Natural killer cell treated with Interleukin-12 subunit alpha and Interleukin-12 subunit beta and Interleukin-15 and Interleukin-18, amount 100 ng/mL, for 72 hours (primary cell): ENCODE measurements at regions not wholly inside any gene's neighbourhood (a gene's known extent, or its start where the extent isn't known, plus 50 kb on each side); places are given as distances from the start of the nearest gene placed in this dataset.
"Not testable (repeated sequence)": the region's sequence is repeated elsewhere in the genome, so short reads cannot be mapped to it uniquely, and the experiment has no call there.

Experiments used
- ATAC-seq, 2 donors: fragments of 150-1000 bp; cut with Tn5 transposase in 1 of 2; sonication (Bioruptor Pico), chemical (Tn5 transposase) in 1 of 2; 2 replicates each; pipeline ENCODE4 v1.10.0; 2021
- DNase-seq: peaks from one replicate; pipeline ENCODE4 v3.0.0; 2022; ENCODE audit warnings: low spot score
- H3K27ac Mint-ChIP-seq, 2 donors: 1 replicate in 1 of 2; 2 replicates in 1 of 2; pipeline ENCODE4 v1.8.0; 2022; ENCODE audit warnings: mixed read lengths in 2 of 2, mild to moderate bottlenecking in 1 of 2, moderate library complexity in 1 of 2
- H3K27me3 Mint-ChIP-seq, 2 donors: 1 replicate in 1 of 2; 2 replicates in 1 of 2; pipeline ENCODE4 v1.8.0; 2022; ENCODE audit warnings: mixed read lengths in 2 of 2
- H3K36me3 Mint-ChIP-seq: one replicate; pipeline ENCODE4 v1.8.0; 2022; ENCODE audit warnings: mixed read lengths
- H3K4me1 Mint-ChIP-seq, 2 donors: 1 replicate in 1 of 2; 2 replicates in 1 of 2; pipeline ENCODE4 v1.8.0; 2022; ENCODE audit warnings: low read depth in 2 of 2, mixed read lengths in 2 of 2, mild to moderate bottlenecking in 1 of 2
- H3K4me3 Mint-ChIP-seq: one replicate; pipeline ENCODE4 v1.8.0; 2022; ENCODE audit warnings: mixed read lengths
- H3K9me3 Mint-ChIP-seq: 2 replicates; pipeline ENCODE4 v1.8.0; 2022; ENCODE audit warnings: mixed read lengths

- no peak for ATAC-seq
- Mint-ChIP-seq H3K4me1 (no peaks in the 10 kb centered on the region), H3K27me3 (no peaks in the 10 kb centered on the region), H3K4me3 (no peak overlapping the region), H3K9me3 (peaks cover 9% of the 10 kb centered on the region), H3K27ac (no peak overlapping the region), H3K36me3 (peaks cover 15% of the 10 kb centered on the region)
- DNase-seq, result no peak
Observed at GRCh38 chr6:141957271-141957670, 175.5 kb upstream of the GJE1 start.

DNA sequence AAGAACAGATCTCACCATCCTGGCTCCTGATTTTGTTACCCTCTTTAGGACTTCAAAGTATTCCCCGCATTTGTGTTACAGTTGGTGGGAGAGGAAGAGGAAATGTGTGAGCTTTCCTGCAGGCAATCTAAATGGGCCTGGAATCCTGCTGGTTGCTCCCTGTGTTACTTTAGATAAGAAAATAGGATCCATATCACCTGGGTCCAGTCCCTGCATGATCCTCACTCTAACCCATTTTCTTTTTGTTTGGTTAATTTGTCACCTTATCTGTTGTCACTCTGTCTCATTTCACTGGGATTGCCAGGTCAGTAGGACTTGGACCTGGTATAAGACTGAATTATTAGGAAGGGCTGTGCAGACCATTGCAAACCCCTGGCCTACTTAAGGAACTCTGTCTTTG, 175.9 kb upstream of the GJE1 start:
- DNase-seq, result no peak
- Mint-ChIP-seq H3K27ac (no peak overlapping the region), H3K36me3 (peaks cover 19% of the 10 kb centered on the region), H3K4me3 (no peak overlapping the region), H3K27me3 (no peaks in the 10 kb centered on the region), H3K9me3 (peaks cover 13% of the 10 kb centered on the region), H3K4me1 (peaks cover 0 to 2% of the 10 kb centered on the region in 2 donors)
- no peak for ATAC-seq

DNA sequence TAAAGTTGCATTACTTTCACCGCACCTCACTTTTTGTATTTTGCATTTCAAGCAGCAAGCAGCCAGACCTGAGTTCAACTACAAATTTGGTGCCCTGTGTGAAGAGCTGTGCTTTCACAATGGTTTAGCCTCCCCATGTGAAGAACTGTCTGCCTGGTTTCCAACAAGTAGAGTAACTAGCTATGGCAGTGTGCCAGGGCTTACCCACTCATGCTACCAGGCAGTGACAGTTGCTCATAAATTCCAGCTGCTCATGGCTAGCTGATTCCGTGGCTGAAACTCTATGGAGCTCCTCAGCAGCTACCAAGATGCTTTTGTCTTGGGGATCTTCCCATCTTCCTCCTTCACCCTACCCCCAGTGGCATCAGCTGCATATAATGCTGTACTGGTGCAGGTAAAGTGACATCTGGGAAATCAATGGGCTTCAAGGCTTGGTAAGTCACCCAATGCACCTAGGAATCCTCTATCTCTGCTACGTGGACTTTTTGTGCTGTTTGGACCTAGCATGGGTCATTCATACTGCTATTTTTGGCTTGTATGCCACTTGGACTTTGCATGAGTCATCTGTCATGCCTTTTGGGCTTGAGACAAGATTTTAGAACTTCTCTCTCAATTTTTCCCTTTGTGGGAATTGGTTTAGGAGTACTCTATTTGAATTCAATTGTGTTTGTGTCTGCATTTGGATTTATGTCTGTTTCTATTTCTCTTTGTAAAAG, 176.5 kb upstream of the GJE1 start:
- no peak overlapping the region for H3K27ac Mint-ChIP-seq
- H3K4me3 Mint-ChIP-seq, result no peak overlapping the region
- no peaks in the 10 kb centered on the region for H3K27me3 Mint-ChIP-seq
- DNase-seq (no peak), ATAC-seq (no peak)
- H3K9me3 Mint-ChIP-seq, result peaks cover 15% of the 10 kb centered on the region
- peaks cover 25% of the 10 kb centered on the region for H3K36me3 Mint-ChIP-seq
- peaks cover 0 to 2% of the 10 kb centered on the region in 2 donors for H3K4me1 Mint-ChIP-seq

GRCh38 chr6:141953072-141953471, 179.7 kb upstream of the GJE1 start:
- DNase-seq (no peak), ATAC-seq (no peak)
- Mint-ChIP-seq H3K4me3 (no peak overlapping the region), H3K27ac (no peak overlapping the region), H3K4me1 (peaks cover 0 to 2% of the 10 kb centered on the region in 2 donors), H3K36me3 (peaks cover 25% of the 10 kb centered on the region), H3K9me3 (peaks cover 15% of the 10 kb centered on the region), H3K27me3 (no peaks in the 10 kb centered on the region)

GRCh38 chr6:141946502-141946901, 186.2 kb upstream of the GJE1 start:
- no peak overlapping the region for H3K4me3 Mint-ChIP-seq
- no peaks in the 10 kb centered on the region for H3K4me1 Mint-ChIP-seq
- DNase-seq, result no peak
- no peak overlapping the region for H3K27ac Mint-ChIP-seq
- ATAC-seq, result no peak
- H3K9me3 Mint-ChIP-seq, result peaks cover 17% of the 10 kb centered on the region
- no peaks in the 10 kb centered on the region for H3K27me3 Mint-ChIP-seq
- H3K36me3 Mint-ChIP-seq, result peaks cover 22% of the 10 kb centered on the region

GRCh38 chr6:141938664-141939063, 194.1 kb upstream of the GJE1 start:
- Mint-ChIP-seq H3K4me3 (no peak overlapping the region), H3K36me3 (peaks cover 18% of the 10 kb centered on the region), H3K9me3 (peaks cover 18% of the 10 kb centered on the region), H3K27me3 (no peaks in the 10 kb centered on the region), H3K27ac (no peak overlapping the region), H3K4me1 (no peaks in the 10 kb centered on the region)
- no peak for ATAC-seq
- DNase-seq, result no peak

- no peak overlapping the region for H3K4me3 Mint-ChIP-seq
- ATAC-seq (no peak), DNase-seq (no peak)
- no peak overlapping the region for H3K27ac Mint-ChIP-seq
- H3K27me3 Mint-ChIP-seq, result no peaks in the 10 kb centered on the region
- H3K4me1 Mint-ChIP-seq, result no peaks in the 10 kb centered on the region
- H3K9me3 Mint-ChIP-seq, result peaks cover 6% of the 10 kb centered on the region
- no peaks in the 10 kb centered on the region for H3K36me3 Mint-ChIP-seq
Observed at GRCh38 chr6:141932685-141933084, 200.0 kb upstream of the GJE1 start.

GRCh38 chr6:141926200-141926900, 206.4 kb upstream of the GJE1 start:
- not testable (repeated sequence) for ATAC-seq, H3K4me1 Mint-ChIP-seq, H3K9me3 Mint-ChIP-seq, DNase-seq, H3K36me3 Mint-ChIP-seq, H3K27ac Mint-ChIP-seq, H3K27me3 Mint-ChIP-seq, H3K4me3 Mint-ChIP-seq

- Mint-ChIP-seq H3K27ac (no peak overlapping the region), H3K36me3 (no peaks in the 10 kb centered on the region), H3K27me3 (no peaks in the 10 kb centered on the region), H3K4me3 (no peak overlapping the region), H3K9me3 (peaks cover 4% of the 10 kb centered on the region), H3K4me1 (no peaks in the 10 kb centered on the region)
- ATAC-seq (no peak), DNase-seq (no peak)
Observed at GRCh38 chr6:141925001-141925400, 207.7 kb upstream of the GJE1 start.

- Mint-ChIP-seq H3K4me3 (no peak overlapping the region), H3K4me1 (no peaks in the 10 kb centered on the region), H3K36me3 (no peaks in the 10 kb centered on the region), H3K9me3 (no peaks in the 10 kb centered on the region), H3K27me3 (no peaks in the 10 kb centered on the region), H3K27ac (no peak overlapping the region)
- no peak for DNase-seq
- ATAC-seq, result no peak
Observed at GRCh38 chr6:141922898-141923297, 209.8 kb upstream of the GJE1 start.

DNA sequence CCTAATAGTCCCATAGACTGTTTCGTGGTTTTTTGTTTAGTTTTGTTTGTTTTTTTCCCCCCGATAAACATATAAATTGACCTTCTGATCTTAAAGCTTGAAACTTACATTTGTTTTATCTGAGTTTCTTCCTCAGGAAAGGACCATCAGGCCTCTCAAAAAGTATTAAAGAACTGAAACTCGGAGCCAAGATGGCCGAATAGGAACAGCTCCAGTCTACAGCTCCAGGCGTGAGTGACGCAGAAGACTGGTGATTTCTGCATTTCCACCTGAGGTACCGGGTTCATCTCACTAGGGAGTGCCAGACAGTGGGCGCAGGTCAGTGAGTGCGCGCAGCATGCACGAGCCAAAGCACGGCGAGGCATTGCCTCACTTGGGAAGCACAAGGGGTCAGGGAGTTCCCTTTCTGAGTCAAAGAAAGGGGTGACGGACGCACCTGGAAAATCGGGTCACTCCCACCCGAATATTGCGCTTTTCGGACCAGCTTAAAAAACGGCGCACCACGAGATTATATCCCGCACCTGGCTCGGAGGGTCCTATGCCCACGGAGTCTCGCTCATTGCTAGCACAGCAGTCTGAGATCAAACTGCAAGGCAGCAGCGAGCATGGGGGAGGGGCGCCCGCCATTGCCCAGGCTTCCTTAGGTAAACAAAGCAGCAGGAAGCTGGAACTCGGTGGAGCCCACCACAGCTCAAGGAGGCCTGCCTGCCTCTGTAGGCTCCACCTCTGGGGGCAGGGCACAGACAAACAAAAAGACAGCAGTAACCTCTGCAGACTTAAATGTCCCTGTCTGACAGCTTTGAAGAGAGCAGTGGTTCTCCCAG, 215.8 kb upstream of the GJE1 start:
- not testable (repeated sequence) for H3K4me3 Mint-ChIP-seq, DNase-seq, H3K4me1 Mint-ChIP-seq, H3K27ac Mint-ChIP-seq, H3K27me3 Mint-ChIP-seq, H3K36me3 Mint-ChIP-seq, ATAC-seq
- H3K9me3 Mint-ChIP-seq, result peaks cover 12% of the 10 kb centered on the region

DNA sequence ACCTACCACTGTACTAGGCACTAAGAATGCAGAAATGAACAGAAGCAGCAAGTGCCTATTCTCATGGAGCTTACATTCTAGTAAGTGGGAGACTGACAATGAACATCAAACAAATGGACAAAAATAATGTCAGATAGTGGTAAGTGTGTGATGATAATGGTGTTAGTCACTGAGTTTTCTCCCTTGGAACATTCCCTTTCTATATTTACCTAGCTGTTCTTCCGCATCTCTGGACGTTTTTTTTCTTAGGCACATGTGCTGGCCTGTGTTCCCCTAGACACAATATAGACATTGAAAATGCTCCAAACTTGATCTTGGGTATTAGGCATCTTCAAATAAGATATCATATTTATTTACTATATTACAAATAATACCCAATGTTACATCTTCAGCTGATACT, 218.1 kb upstream of the GJE1 start:
- peaks cover 6% of the 10 kb centered on the region for H3K36me3 Mint-ChIP-seq
- no peaks in the 10 kb centered on the region for H3K27me3 Mint-ChIP-seq
- ATAC-seq (no peak), DNase-seq (no peak)
- H3K4me1 Mint-ChIP-seq, result no peaks in the 10 kb centered on the region
- H3K4me3 Mint-ChIP-seq, result no peak overlapping the region
- H3K9me3 Mint-ChIP-seq, result peaks cover 12% of the 10 kb centered on the region
- no peak overlapping the region for H3K27ac Mint-ChIP-seq

GRCh38 chr6:141906569-141907080, 226.1 kb upstream of the GJE1 start:
- ATAC-seq (no peak), DNase-seq (no peak)
- no peak overlapping the region for H3K4me3 Mint-ChIP-seq
- no peaks in the 10 kb centered on the region for H3K4me1 Mint-ChIP-seq
- no peaks in the 10 kb centered on the region for H3K27me3 Mint-ChIP-seq
- no peaks in the 10 kb centered on the region for H3K9me3 Mint-ChIP-seq
- H3K36me3 Mint-ChIP-seq, result peaks cover 5% of the 10 kb centered on the region
- H3K27ac Mint-ChIP-seq, result no peak overlapping the region

DNA sequence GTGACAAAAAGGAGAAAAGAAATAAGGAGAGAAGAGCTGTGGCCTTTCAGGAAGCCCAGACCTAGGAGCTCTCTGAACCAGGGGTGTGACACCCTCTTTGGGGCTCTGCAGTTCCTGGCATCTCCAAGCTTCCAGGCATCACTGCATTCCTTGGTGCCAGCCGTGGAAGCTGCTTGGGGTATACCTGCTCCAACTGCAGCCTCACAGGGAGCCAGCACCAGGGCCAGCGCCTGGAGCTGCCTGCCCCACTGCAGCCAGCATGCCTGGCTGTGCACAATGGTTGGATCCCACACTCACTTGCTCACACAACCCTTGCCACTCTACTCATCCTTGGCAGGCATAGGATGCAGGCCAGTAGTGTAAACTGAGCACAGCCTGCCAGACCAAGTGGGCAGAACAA, 242.1 kb upstream of the GJE1 start:
- ATAC-seq, result no peak
- Mint-ChIP-seq H3K4me3 (no peak overlapping the region), H3K27me3 (no peaks in the 10 kb centered on the region), H3K36me3 (peaks cover 25% of the 10 kb centered on the region), H3K4me1 (no peaks in the 10 kb centered on the region), H3K9me3 (peaks cover 13% of the 10 kb centered on the region), H3K27ac (no peak overlapping the region)
- no peak for DNase-seq
